GM23338 (cell line): ENCODE measurements at regions not wholly inside any gene's neighbourhood (a gene's known extent, or its start where the extent isn't known, plus 50 kb on each side); places are given as distances from the start of the nearest gene placed in this dataset.

Source experiments
- ATAC-seq: fragments of 200-7000 bp; cut with Tn5 transposase; 3 replicates; pipeline ENCODE4 v1.9.1; 2020
- DNase-seq: peaks from one replicate; pipeline ENCODE4 v3.0.0-alpha.2; 2015; ENCODE audit warnings: low spot score
- H2AFZ ChIP-seq: fragments of 200-600 bp; sonication (generic); 2 replicates; pipeline ENCODE4 v1.8.0; 2016; ENCODE audit warnings: antibody characterized with exemption, mild to moderate bottlenecking, moderate library complexity
- H3F3A ChIP-seq: fragments of 200-600 bp; sonication (generic); replicated peaks from 2 replicates; pipeline ENCODE4 v1.8.0; 2017; ENCODE audit warnings: antibody characterized with exemption, mixed run types, low read depth
- H3K27ac ChIP-seq: fragments of 200-600 bp; sonication (generic); 2 replicates; pipeline ENCODE4 v1.6.1; 2016; ENCODE audit warnings: low read depth
- H3K27me3 ChIP-seq: fragments of 200-600 bp; sonication (generic); 2 replicates; pipeline ENCODE4 v1.8.0; 2016; ENCODE audit warnings: mild to moderate bottlenecking, mixed run types, moderate library complexity; ENCODE audit not compliant: insufficient read depth
- H3K36me3 ChIP-seq: fragments of 200-600 bp; sonication (generic); 2 replicates; pipeline ENCODE4 v1.8.0; 2016; ENCODE audit warnings: mild to moderate bottlenecking; ENCODE audit not compliant: insufficient read depth
- H3K4me1 ChIP-seq: fragments of 200-600 bp; sonication (generic); 2 replicates; pipeline ENCODE4 v1.8.0; 2016; ENCODE audit warnings: mild to moderate bottlenecking, moderate library complexity; ENCODE audit not compliant: insufficient read depth
- H3K4me2 ChIP-seq: fragments of 200-600 bp; sonication (generic); 2 replicates; pipeline ENCODE4 v1.7.1; 2017; ENCODE audit warnings: mixed run types
- H3K4me3 ChIP-seq: fragments of 200-600 bp; sonication (generic); 2 replicates; pipeline ENCODE4 v1.6.1; 2016; ENCODE audit warnings: mixed run types
- H3K79me2 ChIP-seq: fragments of 200-600 bp; sonication (generic); replicated peaks from 2 replicates; pipeline ENCODE4 v1.8.0; 2017; ENCODE audit warnings: mild to moderate bottlenecking; ENCODE audit not compliant: insufficient read depth
- H3K9me2 ChIP-seq: fragments of 200-600 bp; sonication (generic); 2 replicates; pipeline ENCODE4 v1.8.0; 2017; ENCODE audit not compliant: insufficient read depth
- H4K20me1 ChIP-seq: fragments of 200-600 bp; sonication (generic); replicated peaks from 2 replicates; pipeline ENCODE4 v1.8.0; 2017; ENCODE audit warnings: mild to moderate bottlenecking; ENCODE audit not compliant: insufficient read depth
- H3K27ac Mint-ChIP-seq: 2 replicates; pipeline ENCODE4 v1.8.0; 2020; ENCODE audit warnings: inconsistent platforms, mild to moderate bottlenecking, moderate library complexity, mixed read lengths
- H3K27me3 Mint-ChIP-seq: 3 replicates; pipeline ENCODE4 v1.8.0; 2022; ENCODE audit warnings: low read depth, mild to moderate bottlenecking, moderate library complexity, mixed read lengths, inconsistent platforms; ENCODE audit not compliant: insufficient read depth, poor library complexity
- H3K36me3 Mint-ChIP-seq: 3 replicates; pipeline ENCODE4 v1.8.0; 2021; ENCODE audit warnings: low read depth, mild to moderate bottlenecking, inconsistent platforms, moderate library complexity, mixed read lengths
- H3K4me1 Mint-ChIP-seq: 3 replicates; pipeline ENCODE4 v1.8.0; 2020; ENCODE audit warnings: mild to moderate bottlenecking, inconsistent platforms, mixed read lengths
- H3K4me3 Mint-ChIP-seq: 3 replicates; pipeline ENCODE4 v1.8.0; 2021; ENCODE audit warnings: moderate library complexity, mild to moderate bottlenecking, inconsistent platforms, mixed read lengths
- H3K9me3 Mint-ChIP-seq: 3 replicates; pipeline ENCODE4 v1.8.0; 2020; ENCODE audit warnings: moderate library complexity, mild to moderate bottlenecking, inconsistent platforms, mixed read lengths
- CTCF ChIP-seq, 2 experiments: fragments of 200-600 bp in 1 of 2; sonication (generic) in 1 of 2; conservative IDR thresholded peaks; 2 replicates each; pipeline versions ENCODE4 v1.5.1 to v1.6.1; 2016 to 2017; ENCODE audit warnings: antibody characterized with exemption in 2 of 2, low read depth in 2 of 2, mild to moderate bottlenecking in 2 of 2, moderate library complexity in 1 of 2
- JUNB ChIP-seq: IDR thresholded peaks from one replicate; pipeline ENCODE4 v1.6.1; 2016; ENCODE audit warnings: antibody characterized with exemption; ENCODE audit not compliant: unreplicated experiment
- POLR2AphosphoS5 ChIP-seq: IDR thresholded peaks from 2 replicates; pipeline ENCODE4 v1.6.1; 2016; ENCODE audit warnings: antibody characterized with exemption, low read depth
- STAT1 ChIP-seq: IDR thresholded peaks from one replicate; pipeline ENCODE4 v1.6.1; 2016; ENCODE audit warnings: antibody characterized with exemption; ENCODE audit not compliant: unreplicated experiment
- ZNF114 ChIP-seq: fragments of 250-450 bp; sonication (Bioruptor Pico); IDR thresholded peaks from 2 replicates; pipeline ENCODE4 v1.5.0; 2020; ENCODE audit warnings: mild to moderate bottlenecking, moderate library complexity
- ZNF462 ChIP-seq: fragments of 250-450 bp; sonication (Bioruptor Pico); IDR thresholded peaks from 2 replicates; pipeline ENCODE4 v1.5.0; 2020; ENCODE audit warnings: mild to moderate bottlenecking, moderate library complexity
- TF ChIP-seq, protein P1 (sequence below): IDR thresholded peaks from one replicate; pipeline ENCODE4 v1.6.1; 2018; ENCODE audit warnings: antibody characterized with exemption; ENCODE audit not compliant: unreplicated experiment

GRCh38 chr1:221230605-221231004 lies 351.4 kb downstream of the HLX start (continued):
- TF ChIP-seq ZNF462 (CRISPR knock-in tag) (no peak), CTCF (conservative IDR thresholded peaks at IDR 0.05; ENCODE audit: low read depth in 2 of 2) (no peak), POLR2AphosphoS5 (no peak)

GRCh38 chr1:221234791-221235190 lies 355.5 kb downstream of the HLX start:
- H3K27me3 Mint-ChIP-seq: peaks cover 2% of the 10 kb centered on the region
- no peaks in the 10 kb centered on the region for H3K79me2 ChIP-seq
- H3K4me1 Mint-ChIP-seq: peaks cover 5% of the 10 kb centered on the region; the same call in 2 of the 3 replicates
- H3K4me1 ChIP-seq: no peaks in the 10 kb centered on the region
- no peak overlapping the region for H3K27ac ChIP-seq
- no peak overlapping the region for H2AFZ ChIP-seq
- no peaks in the 10 kb centered on the region for H3K9me3 Mint-ChIP-seq
- no peak overlapping the region for H3K4me2 ChIP-seq
- H3K27ac Mint-ChIP-seq: no peak overlapping the region
- no peaks in the 10 kb centered on the region for H4K20me1 ChIP-seq
- H3K36me3 ChIP-seq: no peaks in the 10 kb centered on the region
- no peak for DNase-seq
- H3K4me3 ChIP-seq: no peak overlapping the region
- H3K27me3 ChIP-seq: no peaks in the 10 kb centered on the region
- no peaks in the 10 kb centered on the region for H3K36me3 Mint-ChIP-seq
- H3F3A ChIP-seq: no peaks in the 10 kb centered on the region
- ATAC-seq: no peak
- H3K9me2 ChIP-seq: peaks cover 4% of the 10 kb centered on the region; the same call in 1 of the 2 replicates
- H3K4me3 Mint-ChIP-seq: no peak overlapping the region
- TF ChIP-seq, protein P1, sequence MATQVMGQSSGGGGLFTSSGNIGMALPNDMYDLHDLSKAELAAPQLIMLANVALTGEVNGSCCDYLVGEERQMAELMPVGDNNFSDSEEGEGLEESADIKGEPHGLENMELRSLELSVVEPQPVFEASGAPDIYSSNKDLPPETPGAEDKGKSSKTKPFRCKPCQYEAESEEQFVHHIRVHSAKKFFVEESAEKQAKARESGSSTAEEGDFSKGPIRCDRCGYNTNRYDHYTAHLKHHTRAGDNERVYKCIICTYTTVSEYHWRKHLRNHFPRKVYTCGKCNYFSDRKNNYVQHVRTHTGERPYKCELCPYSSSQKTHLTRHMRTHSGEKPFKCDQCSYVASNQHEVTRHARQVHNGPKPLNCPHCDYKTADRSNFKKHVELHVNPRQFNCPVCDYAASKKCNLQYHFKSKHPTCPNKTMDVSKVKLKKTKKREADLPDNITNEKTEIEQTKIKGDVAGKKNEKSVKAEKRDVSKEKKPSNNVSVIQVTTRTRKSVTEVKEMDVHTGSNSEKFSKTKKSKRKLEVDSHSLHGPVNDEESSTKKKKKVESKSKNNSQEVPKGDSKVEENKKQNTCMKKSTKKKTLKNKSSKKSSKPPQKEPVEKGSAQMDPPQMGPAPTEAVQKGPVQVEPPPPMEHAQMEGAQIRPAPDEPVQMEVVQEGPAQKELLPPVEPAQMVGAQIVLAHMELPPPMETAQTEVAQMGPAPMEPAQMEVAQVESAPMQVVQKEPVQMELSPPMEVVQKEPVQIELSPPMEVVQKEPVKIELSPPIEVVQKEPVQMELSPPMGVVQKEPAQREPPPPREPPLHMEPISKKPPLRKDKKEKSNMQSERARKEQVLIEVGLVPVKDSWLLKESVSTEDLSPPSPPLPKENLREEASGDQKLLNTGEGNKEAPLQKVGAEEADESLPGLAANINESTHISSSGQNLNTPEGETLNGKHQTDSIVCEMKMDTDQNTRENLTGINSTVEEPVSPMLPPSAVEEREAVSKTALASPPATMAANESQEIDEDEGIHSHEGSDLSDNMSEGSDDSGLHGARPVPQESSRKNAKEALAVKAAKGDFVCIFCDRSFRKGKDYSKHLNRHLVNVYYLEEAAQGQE: no peak
- TF ChIP-seq ZNF114: no peak
- TF ChIP-seq JUNB: no peak
- no peak for TF ChIP-seq STAT1
